ENCODE measurements at regions not wholly inside any gene's neighbourhood (a gene's known extent, or its start where the extent isn't known, plus 50 kb on each side); places are given as distances from the start of the nearest gene placed in this dataset.

DNA sequence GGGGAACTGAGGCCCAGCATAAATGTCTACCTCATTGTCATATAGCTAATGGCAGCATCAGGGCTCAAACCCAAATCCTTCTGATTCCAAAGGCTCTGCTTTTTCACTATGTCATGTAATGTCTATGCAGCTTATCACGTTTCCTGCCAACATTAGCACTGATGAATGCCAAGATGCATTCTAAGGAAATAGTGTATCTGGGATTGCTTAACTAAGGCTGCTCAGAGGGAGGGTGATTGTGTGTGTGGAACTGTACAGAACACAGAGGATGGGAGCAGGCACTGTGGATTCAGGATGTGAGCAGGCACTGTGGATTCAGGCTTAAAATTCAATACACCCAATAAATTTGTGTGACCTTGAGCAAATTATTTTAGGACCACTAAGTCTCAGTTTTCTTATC lies 456.4 kb upstream of the DEPDC1 start:
- TF ChIP-seq, protein P1, sequence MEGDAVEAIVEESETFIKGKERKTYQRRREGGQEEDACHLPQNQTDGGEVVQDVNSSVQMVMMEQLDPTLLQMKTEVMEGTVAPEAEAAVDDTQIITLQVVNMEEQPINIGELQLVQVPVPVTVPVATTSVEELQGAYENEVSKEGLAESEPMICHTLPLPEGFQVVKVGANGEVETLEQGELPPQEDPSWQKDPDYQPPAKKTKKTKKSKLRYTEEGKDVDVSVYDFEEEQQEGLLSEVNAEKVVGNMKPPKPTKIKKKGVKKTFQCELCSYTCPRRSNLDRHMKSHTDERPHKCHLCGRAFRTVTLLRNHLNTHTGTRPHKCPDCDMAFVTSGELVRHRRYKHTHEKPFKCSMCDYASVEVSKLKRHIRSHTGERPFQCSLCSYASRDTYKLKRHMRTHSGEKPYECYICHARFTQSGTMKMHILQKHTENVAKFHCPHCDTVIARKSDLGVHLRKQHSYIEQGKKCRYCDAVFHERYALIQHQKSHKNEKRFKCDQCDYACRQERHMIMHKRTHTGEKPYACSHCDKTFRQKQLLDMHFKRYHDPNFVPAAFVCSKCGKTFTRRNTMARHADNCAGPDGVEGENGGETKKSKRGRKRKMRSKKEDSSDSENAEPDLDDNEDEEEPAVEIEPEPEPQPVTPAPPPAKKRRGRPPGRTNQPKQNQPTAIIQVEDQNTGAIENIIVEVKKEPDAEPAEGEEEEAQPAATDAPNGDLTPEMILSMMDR (IDR thresholded peaks at IDR 0.05; ENCODE audit: low read length) = no peak
- TF ChIP-seq EZH2phosphoT487 (IDR thresholded peaks at IDR 0.05; ENCODE audit: low read length) = no peak

Measured in MM.1S (cell line).